ENCODE measurements at regions not wholly inside any gene's neighbourhood (a gene's known extent, or its start where the extent isn't known, plus 50 kb on each side); places are given as distances from the start of the nearest gene placed in this dataset.

DNA sequence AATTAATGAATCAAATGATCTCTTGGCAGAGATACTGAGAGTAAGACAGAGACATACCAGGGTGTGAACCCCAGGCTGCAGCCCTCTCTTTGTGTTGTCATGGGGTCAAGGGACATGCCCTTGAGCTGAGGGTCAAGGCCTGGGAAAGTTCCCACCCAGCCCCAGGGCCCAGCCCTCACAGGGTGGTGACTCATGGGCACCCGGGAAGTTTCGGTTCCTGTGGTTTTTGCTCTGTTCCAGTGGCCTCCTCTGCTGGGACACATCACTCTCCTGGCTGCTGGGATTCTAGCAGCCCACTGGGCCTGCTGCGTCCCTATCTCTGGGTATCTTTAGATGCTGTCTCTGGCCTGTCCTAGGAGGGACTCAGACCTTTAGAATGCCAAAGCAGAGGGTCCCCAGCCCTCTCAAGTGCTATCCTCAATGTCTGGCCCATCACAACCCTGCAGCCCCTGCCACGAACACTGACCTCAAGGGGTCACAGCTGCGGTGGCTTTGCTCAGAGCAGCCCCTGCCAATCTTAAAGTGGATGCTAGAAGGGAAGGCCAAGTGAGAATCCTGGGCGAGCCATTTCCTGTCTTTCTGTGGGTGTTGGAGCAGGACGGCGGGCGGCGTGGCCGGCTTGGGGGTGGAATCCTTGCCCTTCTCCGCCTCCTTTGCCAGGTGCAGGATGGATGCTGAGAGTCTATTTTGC, 148.4 kb upstream of the TLE3 start:
- H3K9me3 ChIP-seq (replicated peaks in 1 of 3): no peaks in the 10 kb centered on the region
- peak in 6 of 7 donors; percentile 40 to 70 (median 58) for DNase-seq
- WGBS, 4 donors: 73 to 93% (median 78%) methylated on average over 4 to 12 of the region's 12 CpGs
- TF ChIP-seq, protein P1, sequence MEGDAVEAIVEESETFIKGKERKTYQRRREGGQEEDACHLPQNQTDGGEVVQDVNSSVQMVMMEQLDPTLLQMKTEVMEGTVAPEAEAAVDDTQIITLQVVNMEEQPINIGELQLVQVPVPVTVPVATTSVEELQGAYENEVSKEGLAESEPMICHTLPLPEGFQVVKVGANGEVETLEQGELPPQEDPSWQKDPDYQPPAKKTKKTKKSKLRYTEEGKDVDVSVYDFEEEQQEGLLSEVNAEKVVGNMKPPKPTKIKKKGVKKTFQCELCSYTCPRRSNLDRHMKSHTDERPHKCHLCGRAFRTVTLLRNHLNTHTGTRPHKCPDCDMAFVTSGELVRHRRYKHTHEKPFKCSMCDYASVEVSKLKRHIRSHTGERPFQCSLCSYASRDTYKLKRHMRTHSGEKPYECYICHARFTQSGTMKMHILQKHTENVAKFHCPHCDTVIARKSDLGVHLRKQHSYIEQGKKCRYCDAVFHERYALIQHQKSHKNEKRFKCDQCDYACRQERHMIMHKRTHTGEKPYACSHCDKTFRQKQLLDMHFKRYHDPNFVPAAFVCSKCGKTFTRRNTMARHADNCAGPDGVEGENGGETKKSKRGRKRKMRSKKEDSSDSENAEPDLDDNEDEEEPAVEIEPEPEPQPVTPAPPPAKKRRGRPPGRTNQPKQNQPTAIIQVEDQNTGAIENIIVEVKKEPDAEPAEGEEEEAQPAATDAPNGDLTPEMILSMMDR (IDR thresholded peaks at IDR 0.05): no peak
- no peak for TF ChIP-seq POLR2A (IDR thresholded peaks at IDR 0.05)
- no peaks in the 10 kb centered on the region for H3K36me3 ChIP-seq (replicated peaks in 1 of 2)
- no peak overlapping the region for H3K4me3 ChIP-seq
- intact Hi-C loops (cut with DNase I): no loop called here
- no peaks in the 10 kb centered on the region for H3K27me3 ChIP-seq
- peaks cover 0 to 3% of the 10 kb centered on the region in 2 donors for H3K4me1 ChIP-seq (replicated peaks in 1 of 2)
- H3K27ac ChIP-seq: no peak overlapping the region

DNA sequence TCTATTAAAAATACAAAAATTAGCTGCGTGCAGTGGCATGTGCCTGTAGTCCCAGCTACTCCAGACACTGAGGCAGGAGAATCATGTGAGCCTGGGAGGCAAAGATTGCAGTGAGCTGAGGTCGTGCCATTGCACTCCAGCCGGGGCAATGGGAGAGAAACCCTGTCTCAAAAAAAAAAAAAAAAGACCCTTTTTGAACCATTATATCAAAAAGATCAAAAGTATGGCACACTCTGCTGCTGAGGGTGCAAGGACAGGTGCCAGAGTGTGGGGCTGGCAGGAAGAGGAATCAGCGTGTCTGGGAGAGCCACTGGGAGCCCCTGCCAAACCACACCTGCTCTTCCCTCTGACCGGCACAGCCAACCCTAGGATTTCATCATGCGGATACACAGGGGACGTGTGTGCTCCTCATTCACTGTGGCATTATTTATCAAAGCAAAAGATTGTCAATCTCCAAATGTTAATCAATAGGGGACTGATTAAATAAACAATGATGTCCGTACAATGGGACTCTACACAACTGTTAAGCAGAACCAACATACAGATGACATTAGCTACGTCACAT, 147.3 kb upstream of the TLE3 start:
- Histone ChIP-seq H3K27ac (no peak overlapping the region), H3K36me3 (replicated peaks in 1 of 2) (no peaks in the 10 kb centered on the region), H3K4me1 (replicated peaks in 1 of 2) (no peaks in the 10 kb centered on the region), H3K4me3 (no peak overlapping the region), H3K9me3 (replicated peaks in 1 of 3) (no peaks in the 10 kb centered on the region), H3K27me3 (no peaks in the 10 kb centered on the region)
- 89 to 93% (median 90%) methylated on average over 9 of the region's 9 CpGs for WGBS, 4 donors
- TF ChIP-seq, protein P1 (IDR thresholded peaks at IDR 0.05): no peak
- no peak for TF ChIP-seq POLR2A (IDR thresholded peaks at IDR 0.05)
- DNase-seq: peak in 1 of 7 donors; percentile 12
- intact Hi-C loops (cut with DNase I): no loop called here

DNA sequence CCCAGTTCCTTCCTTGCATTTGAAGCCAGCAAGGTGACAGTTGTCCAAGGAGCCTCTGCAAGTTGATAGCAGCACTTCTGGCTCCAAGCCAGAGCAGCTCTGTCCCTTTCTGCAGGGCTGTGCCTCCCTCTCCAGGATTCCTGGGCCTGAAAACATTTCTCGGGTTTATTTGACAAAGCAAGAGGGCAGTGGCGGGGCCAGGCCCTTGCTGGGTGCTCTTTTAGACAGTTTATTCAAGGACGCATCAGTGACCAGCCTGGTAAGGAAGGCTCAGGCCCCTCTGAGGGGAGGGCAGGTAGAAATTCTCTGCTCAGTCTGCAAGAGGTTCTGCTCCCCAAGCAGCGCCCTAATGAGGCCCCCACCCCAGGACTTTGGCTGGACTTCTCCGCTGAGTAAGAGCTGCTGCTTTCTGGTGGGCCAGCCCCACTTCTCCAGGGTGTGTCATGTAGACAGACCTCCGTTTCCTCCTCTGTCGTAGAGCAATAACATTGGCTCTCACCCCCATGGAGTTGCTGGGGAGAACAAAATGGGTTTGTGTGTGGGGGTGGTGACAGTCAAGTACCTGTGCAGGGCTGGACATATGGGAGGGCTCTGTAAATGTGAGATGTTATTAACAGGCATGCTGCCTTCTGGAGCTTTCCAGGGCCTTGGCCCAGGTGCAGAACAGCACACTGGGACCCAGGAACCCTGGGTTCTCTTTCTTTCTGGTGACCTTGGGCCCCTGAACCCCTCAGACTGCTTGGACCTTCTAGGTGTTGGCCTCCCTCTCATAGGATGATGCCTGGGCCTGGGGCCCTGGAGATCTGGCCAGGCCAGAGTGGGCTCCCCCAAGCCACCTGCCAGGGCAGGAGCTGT, 146.2 kb upstream of the TLE3 start:
- H3K36me3 ChIP-seq (replicated peaks in 1 of 2): no peaks in the 10 kb centered on the region
- no peak overlapping the region for H3K4me3 ChIP-seq
- TF ChIP-seq POLR2A (IDR thresholded peaks at IDR 0.05): no peak
- TF ChIP-seq, protein P1 (IDR thresholded peaks at IDR 0.05): no peak
- WGBS, 4 donors: 80 to 89% (median 85%) methylated on average over 3 to 7 of the region's 7 CpGs
- no peaks in the 10 kb centered on the region for H3K4me1 ChIP-seq (replicated peaks in 1 of 2)
- intact Hi-C loops (cut with DNase I): no loop called here
- H3K27me3 ChIP-seq: no peaks in the 10 kb centered on the region
- H3K9me3 ChIP-seq (replicated peaks in 1 of 3): no peaks in the 10 kb centered on the region
- DNase-seq: peak in 2 of 7 donors; percentile 13 to 40
- H3K27ac ChIP-seq: no peak overlapping the region

DNA sequence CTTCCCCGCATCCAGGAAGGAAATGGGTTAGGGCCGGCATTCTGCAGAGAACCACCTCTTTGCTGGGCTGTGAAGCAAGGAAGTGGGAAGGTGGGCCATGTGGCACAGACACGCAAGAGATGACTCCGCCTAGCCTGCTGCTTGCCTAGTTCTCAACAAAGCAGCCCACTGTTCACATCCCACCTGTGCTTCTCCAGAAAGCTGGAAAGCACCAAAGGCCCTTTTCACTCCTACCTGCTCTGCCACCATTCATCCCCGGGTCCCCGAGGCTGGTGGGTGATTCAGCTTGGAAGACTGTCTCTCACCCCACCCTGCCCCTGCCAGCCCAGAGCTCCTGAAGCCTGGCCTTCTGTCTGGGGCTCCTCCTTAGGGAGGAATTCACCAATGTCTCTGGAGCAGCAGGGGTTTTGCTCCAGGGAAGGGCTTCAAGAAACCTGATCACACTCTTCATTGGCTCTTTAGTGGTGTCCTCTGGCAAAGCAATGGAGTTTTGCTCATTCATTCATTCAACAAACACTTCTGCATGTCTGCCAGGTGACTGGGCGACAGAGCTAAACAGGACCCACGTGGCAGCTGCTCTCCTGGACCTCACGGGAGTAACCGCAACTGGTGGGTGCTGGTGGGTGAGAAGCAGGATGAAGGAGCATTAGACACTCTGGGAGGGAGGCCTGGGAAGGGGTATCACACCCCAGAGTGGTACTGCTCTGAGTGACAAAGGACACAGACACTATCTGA, 145.4 kb upstream of the TLE3 start:
- H3K9me3 ChIP-seq (replicated peaks in 1 of 3): no peaks in the 10 kb centered on the region
- H3K36me3 ChIP-seq (replicated peaks in 1 of 2): no peaks in the 10 kb centered on the region
- H3K27ac ChIP-seq: no peak overlapping the region
- H3K4me1 ChIP-seq (replicated peaks in 1 of 2): no peaks in the 10 kb centered on the region
- intact Hi-C loops (cut with DNase I): no loop called here
- no peak for TF ChIP-seq POLR2A (IDR thresholded peaks at IDR 0.05)
- TF ChIP-seq, protein P1 (IDR thresholded peaks at IDR 0.05): no peak
- H3K27me3 ChIP-seq: no peaks in the 10 kb centered on the region
- WGBS, 4 donors: 87 to 93% (median 90%) methylated on average over 8 to 10 of the region's 10 CpGs
- H3K4me3 ChIP-seq: no peak overlapping the region
- peak in 1 of 7 donors; percentile 10 for DNase-seq
